ENCODE measurements at regions not wholly inside any gene's neighbourhood (a gene's known extent, or its start where the extent isn't known, plus 50 kb on each side); places are given as distances from the start of the nearest gene placed in this dataset.

DNA sequence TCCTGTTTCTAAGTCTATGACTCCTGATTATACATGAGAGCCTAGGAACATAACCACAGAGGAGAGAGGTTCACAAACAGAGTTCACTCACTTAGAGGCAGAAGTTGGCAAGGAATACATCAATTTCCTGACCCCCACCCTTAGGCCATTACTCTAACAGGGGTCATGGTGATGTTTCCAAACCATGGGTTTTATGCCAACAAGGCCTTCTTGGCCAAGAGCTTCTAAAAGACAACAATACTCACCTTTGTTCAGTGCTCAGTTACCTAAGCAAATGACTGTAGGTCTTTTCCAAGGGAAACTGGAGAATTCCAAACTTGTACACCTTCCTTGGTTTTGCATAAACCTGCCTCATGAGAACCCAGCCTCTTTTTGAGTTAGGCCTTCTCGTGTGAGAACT, 52.6 kb downstream of the ERICH4 start:
- no peak for ATAC-seq (ENCODE audit: poor library complexity)
- TF ChIP-seq, protein P1, sequence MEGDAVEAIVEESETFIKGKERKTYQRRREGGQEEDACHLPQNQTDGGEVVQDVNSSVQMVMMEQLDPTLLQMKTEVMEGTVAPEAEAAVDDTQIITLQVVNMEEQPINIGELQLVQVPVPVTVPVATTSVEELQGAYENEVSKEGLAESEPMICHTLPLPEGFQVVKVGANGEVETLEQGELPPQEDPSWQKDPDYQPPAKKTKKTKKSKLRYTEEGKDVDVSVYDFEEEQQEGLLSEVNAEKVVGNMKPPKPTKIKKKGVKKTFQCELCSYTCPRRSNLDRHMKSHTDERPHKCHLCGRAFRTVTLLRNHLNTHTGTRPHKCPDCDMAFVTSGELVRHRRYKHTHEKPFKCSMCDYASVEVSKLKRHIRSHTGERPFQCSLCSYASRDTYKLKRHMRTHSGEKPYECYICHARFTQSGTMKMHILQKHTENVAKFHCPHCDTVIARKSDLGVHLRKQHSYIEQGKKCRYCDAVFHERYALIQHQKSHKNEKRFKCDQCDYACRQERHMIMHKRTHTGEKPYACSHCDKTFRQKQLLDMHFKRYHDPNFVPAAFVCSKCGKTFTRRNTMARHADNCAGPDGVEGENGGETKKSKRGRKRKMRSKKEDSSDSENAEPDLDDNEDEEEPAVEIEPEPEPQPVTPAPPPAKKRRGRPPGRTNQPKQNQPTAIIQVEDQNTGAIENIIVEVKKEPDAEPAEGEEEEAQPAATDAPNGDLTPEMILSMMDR (IDR thresholded peaks at IDR 0.05) = no peak
- Histone ChIP-seq H3K27ac (ENCODE audit: low read depth in 1 of 2, low read length in 2 of 2) (no peak overlapping the region), H3K9me3 (ENCODE audit: control insufficient read depth in 1 of 2, insufficient read depth in 1 of 2, low read length in 2 of 2) (no peaks in the 10 kb centered on the region), H3K4me1 (ENCODE audit: insufficient read depth, low read length) (no peaks in the 10 kb centered on the region), H3K4me3 (ENCODE audit: low read length) (no peak overlapping the region), H3K36me3 (ENCODE audit: insufficient read depth, low read length) (no peaks in the 10 kb centered on the region), H3K27me3 (ENCODE audit: control insufficient read depth in 1 of 2, insufficient read depth in 2 of 2, low read length in 2 of 2) (peaks cover 0 to 7% of the 10 kb centered on the region in 2 experiments)
- Mint-ChIP-seq H3K4me3 (no peak overlapping the region), H3K27me3 (peaks cover 28% of the 10 kb centered on the region), H3K27ac (no peak overlapping the region), H3K4me1 (ENCODE audit: low read depth) (no peaks in the 10 kb centered on the region), H3K36me3 (ENCODE audit: low read depth) (no peaks in the 10 kb centered on the region), H3K9me3 (no peaks in the 10 kb centered on the region)
- ChIA-PET POLR2A (interaction anchor here (0.6 kb wide), 1 partner anchor 54 kb away, joined by 3 read pairs; no protein-coding TSS in a partner anchor), CTCF (interaction anchor here (0.6 kb wide), 1 partner anchor 438 kb away, joined by 3 read pairs; no protein-coding TSS in a partner anchor)
- intact Hi-C loops (cut with DNase I, micrococcal nuclease) = no loop called here
- no peak for DNase-seq

DNA sequence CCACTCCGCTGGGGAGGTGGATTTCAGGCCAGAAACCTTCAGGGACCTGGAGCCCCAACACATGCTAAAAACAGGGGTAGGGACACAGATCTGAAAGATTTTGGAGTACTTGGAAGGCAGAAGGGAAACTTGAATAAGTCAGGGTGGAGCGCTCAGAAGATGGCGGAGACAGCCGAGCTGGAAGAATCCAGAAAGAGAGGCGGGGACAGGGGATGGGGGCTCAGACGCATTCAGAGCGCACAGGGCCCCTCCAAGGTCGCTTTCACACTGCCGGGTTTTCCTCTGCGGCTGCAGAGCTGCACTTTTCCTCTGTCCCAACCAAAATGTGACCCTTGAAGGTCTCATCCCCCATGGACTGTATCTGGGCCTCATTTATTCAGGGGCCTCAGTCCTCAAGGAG, 56.9 kb downstream of the ERICH4 start:
- Histone ChIP-seq H3K27ac (ENCODE audit: low read depth in 1 of 2, low read length in 2 of 2) (no peak overlapping the region), H3K4me1 (ENCODE audit: insufficient read depth, low read length) (no peaks in the 10 kb centered on the region), H3K27me3 (ENCODE audit: control insufficient read depth in 1 of 2, insufficient read depth in 2 of 2, low read length in 2 of 2) (peaks cover 2 to 10% of the 10 kb centered on the region in 2 experiments), H3K4me3 (ENCODE audit: low read length) (no peak overlapping the region), H3K9me3 (ENCODE audit: control insufficient read depth in 1 of 2, insufficient read depth in 1 of 2, low read length in 2 of 2) (no peaks in the 10 kb centered on the region), H3K36me3 (ENCODE audit: insufficient read depth, low read length) (no peaks in the 10 kb centered on the region)
- ATAC-seq (ENCODE audit: poor library complexity) = no peak
- no peak overlapping the region for H3K4me3 Mint-ChIP-seq
- no peak for DNase-seq
- ChIA-PET POLR2A (no interaction called here), CTCF (no interaction called here)
- no peaks in the 10 kb centered on the region for H3K36me3 Mint-ChIP-seq (ENCODE audit: low read depth)
- no peaks in the 10 kb centered on the region for H3K9me3 Mint-ChIP-seq
- no peak overlapping the region for H3K27ac Mint-ChIP-seq
- intact Hi-C loops (cut with DNase I, micrococcal nuclease) = no loop called here
- TF ChIP-seq, protein P1 (IDR thresholded peaks at IDR 0.05) = no peak
- H3K4me1 Mint-ChIP-seq (ENCODE audit: low read depth) = no peaks in the 10 kb centered on the region
- H3K27me3 Mint-ChIP-seq = peaks cover 61% of the 10 kb centered on the region

DNA sequence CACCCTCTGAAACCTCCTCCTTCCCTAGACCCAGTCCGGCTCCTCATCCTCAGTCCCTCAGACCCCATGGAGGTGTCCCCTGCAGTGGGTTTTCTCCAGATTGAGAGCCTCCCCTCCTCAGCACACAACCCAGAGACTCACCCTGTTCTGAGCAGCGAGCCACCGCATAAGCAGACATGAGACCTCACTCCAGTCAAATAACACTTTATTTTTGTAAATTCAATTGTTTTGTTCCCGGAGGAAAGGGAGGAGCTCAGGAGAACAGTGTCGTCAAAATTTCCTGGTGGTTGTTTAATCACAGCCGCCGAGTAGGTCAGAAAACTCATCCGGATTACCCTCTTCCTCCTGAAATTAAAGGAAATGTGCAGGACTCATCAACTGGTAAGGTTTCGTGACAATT, 57.5 kb downstream of the ERICH4 start:
- Mint-ChIP-seq H3K27ac (no peak overlapping the region), H3K9me3 (no peaks in the 10 kb centered on the region), H3K4me3 (no peak overlapping the region), H3K36me3 (ENCODE audit: low read depth) (no peaks in the 10 kb centered on the region), H3K27me3 (peaks cover 66% of the 10 kb centered on the region), H3K4me1 (ENCODE audit: low read depth) (no peaks in the 10 kb centered on the region)
- TF ChIP-seq, protein P1 (IDR thresholded peaks at IDR 0.05) = no peak
- ChIA-PET POLR2A (no interaction called here), CTCF (no interaction called here)
- Histone ChIP-seq H3K27me3 (ENCODE audit: control insufficient read depth in 1 of 2, insufficient read depth in 2 of 2, low read length in 2 of 2) (peaks cover 5 to 15% of the 10 kb centered on the region in 2 experiments), H3K9me3 (ENCODE audit: control insufficient read depth in 1 of 2, insufficient read depth in 1 of 2, low read length in 2 of 2) (no peaks in the 10 kb centered on the region), H3K27ac (ENCODE audit: low read depth in 1 of 2, low read length in 2 of 2) (no peak overlapping the region), H3K4me1 (ENCODE audit: insufficient read depth, low read length) (no peaks in the 10 kb centered on the region), H3K4me3 (ENCODE audit: low read length) (no peak overlapping the region), H3K36me3 (ENCODE audit: insufficient read depth, low read length) (no peaks in the 10 kb centered on the region)
- DNase-seq (no peak), ATAC-seq (ENCODE audit: poor library complexity) (no peak)
- intact Hi-C loops (cut with DNase I, micrococcal nuclease) = no loop called here
